ENCODE measurements at regions not wholly inside any gene's neighbourhood (a gene's known extent, or its start where the extent isn't known, plus 50 kb on each side); places are given as distances from the start of the nearest gene placed in this dataset.

DNA sequence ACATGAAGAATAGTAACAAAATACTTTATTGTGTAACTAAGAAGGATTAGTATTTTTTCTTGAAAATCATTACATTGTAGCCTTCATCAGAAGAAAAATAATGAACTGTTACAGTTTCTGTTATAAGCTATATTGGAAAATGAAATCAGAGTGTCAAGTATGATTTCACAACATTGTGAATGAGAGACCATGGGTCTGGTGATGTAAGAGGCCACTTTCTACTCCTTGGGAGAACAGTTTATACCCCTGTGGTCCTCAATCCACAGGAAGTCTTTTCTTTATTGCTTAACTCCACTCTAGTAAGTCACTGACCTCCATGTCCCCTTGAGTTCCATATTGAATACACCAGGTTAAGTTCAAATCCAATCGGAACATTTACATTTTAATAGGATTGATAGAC lies 218.7 kb upstream of the FERMT1 start:
- intact Hi-C loops (cut with micrococcal nuclease; ENCODE audit: unreplicated experiment) (no loop called here), in situ Hi-C loops (cut with HindIII; ENCODE audit: low pct_unique_long_range_greater_than_20kb, low sequenced_read_pairs) (no loop called here)
- BruUV-seq (replicated peaks), result no TSS peak
- Histone ChIP-seq H3K4me1 (ENCODE audit: control insufficient read depth, insufficient read depth, low read length) (no peaks in the 10 kb centered on the region), H3K36me3 (ENCODE audit: control insufficient read depth, insufficient read depth, low read length) (no peaks in the 10 kb centered on the region), H3K4me3 (ENCODE audit: low read depth in 2 of 2, low read length in 2 of 2) (no peak overlapping the region), H3K27ac (ENCODE audit: low read length) (no peak overlapping the region), H3K9me3 (ENCODE audit: control insufficient read depth, insufficient read depth, low read depth, low read length) (0 out of 2 replicates have a peak, but pooled peaks cover 3% of the 10 kb centered on the region), H3K27me3 (ENCODE audit: control insufficient read depth, insufficient read depth, low read length) (no peaks in the 10 kb centered on the region)
- CTCF ChIA-PET, result no interaction called here
- TF ChIP-seq TCF7L2 (IDR thresholded peaks at IDR 0.05; ENCODE audit: low read depth, low read length) (no peak), POLR2AphosphoS5 (IDR thresholded peaks at IDR 0.05; ENCODE audit: low read depth, low read length) (no peak), SIN3A (IDR thresholded peaks at IDR 0.05; ENCODE audit: borderline replicate concordance, insufficient read depth, low read depth, low read length) (no peak)
- TF ChIP-seq, protein P1, sequence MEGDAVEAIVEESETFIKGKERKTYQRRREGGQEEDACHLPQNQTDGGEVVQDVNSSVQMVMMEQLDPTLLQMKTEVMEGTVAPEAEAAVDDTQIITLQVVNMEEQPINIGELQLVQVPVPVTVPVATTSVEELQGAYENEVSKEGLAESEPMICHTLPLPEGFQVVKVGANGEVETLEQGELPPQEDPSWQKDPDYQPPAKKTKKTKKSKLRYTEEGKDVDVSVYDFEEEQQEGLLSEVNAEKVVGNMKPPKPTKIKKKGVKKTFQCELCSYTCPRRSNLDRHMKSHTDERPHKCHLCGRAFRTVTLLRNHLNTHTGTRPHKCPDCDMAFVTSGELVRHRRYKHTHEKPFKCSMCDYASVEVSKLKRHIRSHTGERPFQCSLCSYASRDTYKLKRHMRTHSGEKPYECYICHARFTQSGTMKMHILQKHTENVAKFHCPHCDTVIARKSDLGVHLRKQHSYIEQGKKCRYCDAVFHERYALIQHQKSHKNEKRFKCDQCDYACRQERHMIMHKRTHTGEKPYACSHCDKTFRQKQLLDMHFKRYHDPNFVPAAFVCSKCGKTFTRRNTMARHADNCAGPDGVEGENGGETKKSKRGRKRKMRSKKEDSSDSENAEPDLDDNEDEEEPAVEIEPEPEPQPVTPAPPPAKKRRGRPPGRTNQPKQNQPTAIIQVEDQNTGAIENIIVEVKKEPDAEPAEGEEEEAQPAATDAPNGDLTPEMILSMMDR (IDR thresholded peaks at IDR 0.05), result no peak
- TF ChIP-seq, protein P2, sequence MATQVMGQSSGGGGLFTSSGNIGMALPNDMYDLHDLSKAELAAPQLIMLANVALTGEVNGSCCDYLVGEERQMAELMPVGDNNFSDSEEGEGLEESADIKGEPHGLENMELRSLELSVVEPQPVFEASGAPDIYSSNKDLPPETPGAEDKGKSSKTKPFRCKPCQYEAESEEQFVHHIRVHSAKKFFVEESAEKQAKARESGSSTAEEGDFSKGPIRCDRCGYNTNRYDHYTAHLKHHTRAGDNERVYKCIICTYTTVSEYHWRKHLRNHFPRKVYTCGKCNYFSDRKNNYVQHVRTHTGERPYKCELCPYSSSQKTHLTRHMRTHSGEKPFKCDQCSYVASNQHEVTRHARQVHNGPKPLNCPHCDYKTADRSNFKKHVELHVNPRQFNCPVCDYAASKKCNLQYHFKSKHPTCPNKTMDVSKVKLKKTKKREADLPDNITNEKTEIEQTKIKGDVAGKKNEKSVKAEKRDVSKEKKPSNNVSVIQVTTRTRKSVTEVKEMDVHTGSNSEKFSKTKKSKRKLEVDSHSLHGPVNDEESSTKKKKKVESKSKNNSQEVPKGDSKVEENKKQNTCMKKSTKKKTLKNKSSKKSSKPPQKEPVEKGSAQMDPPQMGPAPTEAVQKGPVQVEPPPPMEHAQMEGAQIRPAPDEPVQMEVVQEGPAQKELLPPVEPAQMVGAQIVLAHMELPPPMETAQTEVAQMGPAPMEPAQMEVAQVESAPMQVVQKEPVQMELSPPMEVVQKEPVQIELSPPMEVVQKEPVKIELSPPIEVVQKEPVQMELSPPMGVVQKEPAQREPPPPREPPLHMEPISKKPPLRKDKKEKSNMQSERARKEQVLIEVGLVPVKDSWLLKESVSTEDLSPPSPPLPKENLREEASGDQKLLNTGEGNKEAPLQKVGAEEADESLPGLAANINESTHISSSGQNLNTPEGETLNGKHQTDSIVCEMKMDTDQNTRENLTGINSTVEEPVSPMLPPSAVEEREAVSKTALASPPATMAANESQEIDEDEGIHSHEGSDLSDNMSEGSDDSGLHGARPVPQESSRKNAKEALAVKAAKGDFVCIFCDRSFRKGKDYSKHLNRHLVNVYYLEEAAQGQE (IDR thresholded peaks at IDR 0.05; ENCODE audit: insufficient read depth in 1 of 2, low read depth in 2 of 2, low read length in 1 of 2), result no peak
- POLR2A ChIA-PET, result no interaction called here
- no peak for ATAC-seq
- DNase-seq (ENCODE audit: low read depth, low spot score), result no peak

- TF ChIP-seq TCF7L2 (IDR thresholded peaks at IDR 0.05; ENCODE audit: low read depth, low read length) (no peak), POLR2AphosphoS5 (IDR thresholded peaks at IDR 0.05; ENCODE audit: low read depth, low read length) (no peak), SIN3A (IDR thresholded peaks at IDR 0.05; ENCODE audit: borderline replicate concordance, insufficient read depth, low read depth, low read length) (no peak)
- TF ChIP-seq, protein P2 (IDR thresholded peaks at IDR 0.05; ENCODE audit: insufficient read depth in 1 of 2, low read depth in 2 of 2, low read length in 1 of 2), result no peak
- TF ChIP-seq, protein P1 (IDR thresholded peaks at IDR 0.05), result no peak
- no peaks in the 10 kb centered on the region for H3K36me3 ChIP-seq (ENCODE audit: control insufficient read depth, insufficient read depth, low read length)
- H3K9me3 ChIP-seq (ENCODE audit: control insufficient read depth, insufficient read depth, low read depth, low read length), result no peaks in the 10 kb centered on the region
- DNase-seq (ENCODE audit: low read depth, low spot score), result no peak
- no peak overlapping the region for H3K4me3 ChIP-seq (ENCODE audit: low read depth in 2 of 2, low read length in 2 of 2)
- in situ Hi-C loops (cut with HindIII; ENCODE audit: low pct_unique_long_range_greater_than_20kb, low sequenced_read_pairs) (no loop called here), intact Hi-C loops (cut with micrococcal nuclease; ENCODE audit: unreplicated experiment) (no loop called here)
- ChIA-PET POLR2A (no interaction called here), CTCF (no interaction called here)
- no peaks in the 10 kb centered on the region for H3K27me3 ChIP-seq (ENCODE audit: control insufficient read depth, insufficient read depth, low read length)
- no peak overlapping the region for H3K27ac ChIP-seq (ENCODE audit: low read length)
- H3K4me1 ChIP-seq (ENCODE audit: control insufficient read depth, insufficient read depth, low read length), result no peaks in the 10 kb centered on the region
- ATAC-seq, result no peak
- no TSS peak for BruUV-seq (replicated peaks)
Measured at GRCh38 chr20:6339176-6339575, 216.3 kb upstream of the FERMT1 start.
